ENCODE measurements at regions not wholly inside any gene's neighbourhood (a gene's known extent, or its start where the extent isn't known, plus 50 kb on each side); places are given as distances from the start of the nearest gene placed in this dataset.
"Not testable (repeated sequence)": the region's sequence is repeated elsewhere in the genome, so short reads cannot be mapped to it uniquely, and the experiment has no call there.

DNA sequence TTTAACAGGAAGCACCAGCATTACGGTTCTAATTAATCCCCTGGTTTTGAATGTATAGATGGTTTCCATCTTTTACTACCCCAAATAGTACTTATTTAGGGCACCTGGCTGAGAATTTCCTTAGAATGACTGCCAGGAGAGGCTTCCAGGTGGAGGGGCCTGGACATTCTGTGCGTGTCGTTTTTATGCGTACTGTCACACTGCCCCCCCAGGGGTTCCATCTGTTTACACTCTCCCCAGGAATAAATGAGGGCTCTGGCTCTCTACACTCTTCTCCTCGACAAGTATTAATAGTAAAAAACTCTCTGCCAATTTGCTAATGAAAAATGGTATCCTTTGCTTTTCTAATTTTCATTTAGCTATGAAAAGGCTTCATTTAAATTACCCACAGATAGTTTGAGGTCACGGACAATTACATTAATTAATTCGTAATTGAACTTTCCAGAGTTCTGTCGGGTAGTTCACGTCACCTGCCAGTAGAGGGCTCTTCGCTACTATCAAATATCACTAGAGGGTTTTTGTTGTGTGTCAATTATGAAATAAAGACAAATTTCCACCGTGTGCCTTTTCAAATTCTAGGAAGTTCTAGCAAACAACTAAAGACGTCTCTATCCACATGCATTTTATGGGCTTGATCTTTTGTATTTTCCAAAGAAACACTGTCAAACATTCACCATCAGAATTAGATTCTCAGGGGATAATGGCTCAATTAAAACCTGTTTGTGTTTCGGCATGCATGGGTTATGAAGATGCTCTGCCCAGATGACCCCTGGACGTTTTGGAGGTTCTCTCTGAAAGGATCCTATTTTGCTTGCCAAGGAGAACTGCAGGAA lies 88.8 kb upstream of the ASB18 start:
- TF ChIP-seq, protein P1, sequence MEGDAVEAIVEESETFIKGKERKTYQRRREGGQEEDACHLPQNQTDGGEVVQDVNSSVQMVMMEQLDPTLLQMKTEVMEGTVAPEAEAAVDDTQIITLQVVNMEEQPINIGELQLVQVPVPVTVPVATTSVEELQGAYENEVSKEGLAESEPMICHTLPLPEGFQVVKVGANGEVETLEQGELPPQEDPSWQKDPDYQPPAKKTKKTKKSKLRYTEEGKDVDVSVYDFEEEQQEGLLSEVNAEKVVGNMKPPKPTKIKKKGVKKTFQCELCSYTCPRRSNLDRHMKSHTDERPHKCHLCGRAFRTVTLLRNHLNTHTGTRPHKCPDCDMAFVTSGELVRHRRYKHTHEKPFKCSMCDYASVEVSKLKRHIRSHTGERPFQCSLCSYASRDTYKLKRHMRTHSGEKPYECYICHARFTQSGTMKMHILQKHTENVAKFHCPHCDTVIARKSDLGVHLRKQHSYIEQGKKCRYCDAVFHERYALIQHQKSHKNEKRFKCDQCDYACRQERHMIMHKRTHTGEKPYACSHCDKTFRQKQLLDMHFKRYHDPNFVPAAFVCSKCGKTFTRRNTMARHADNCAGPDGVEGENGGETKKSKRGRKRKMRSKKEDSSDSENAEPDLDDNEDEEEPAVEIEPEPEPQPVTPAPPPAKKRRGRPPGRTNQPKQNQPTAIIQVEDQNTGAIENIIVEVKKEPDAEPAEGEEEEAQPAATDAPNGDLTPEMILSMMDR (IDR thresholded peaks at IDR 0.05; ENCODE audit: control insufficient read depth, insufficient read depth, low read depth, low read length, missing control alignments), result peak; percentile 69
- peak; percentile 5 for DNase-seq (ENCODE audit: low read depth)
- no peak overlapping the region for H3K4me3 ChIP-seq (ENCODE audit: control insufficient read depth, low read depth, low read length)

DNA sequence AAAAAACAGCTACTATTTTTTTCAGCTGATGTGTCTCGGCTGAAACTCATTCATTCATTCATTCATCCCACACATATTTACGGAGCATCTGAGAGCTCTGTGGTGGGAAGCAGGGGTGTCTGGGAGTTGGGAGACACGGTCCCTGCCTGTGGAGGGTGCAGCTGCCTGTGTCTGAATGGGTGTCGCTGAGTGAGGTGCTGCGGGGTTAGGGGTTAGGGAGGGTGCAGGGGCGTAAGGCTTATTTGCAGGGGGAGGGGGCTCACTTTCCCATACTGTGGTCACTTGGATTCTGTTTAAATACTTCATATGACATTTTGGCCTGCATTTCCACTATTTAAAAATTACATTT lies 89.4 kb upstream of the ASB18 start:
- TF ChIP-seq, protein P1 (IDR thresholded peaks at IDR 0.05; ENCODE audit: control insufficient read depth, insufficient read depth, low read depth, low read length, missing control alignments), result no peak
- no peak overlapping the region for H3K4me3 ChIP-seq (ENCODE audit: control insufficient read depth, low read depth, low read length)
- no peak for DNase-seq (ENCODE audit: low read depth)

DNA sequence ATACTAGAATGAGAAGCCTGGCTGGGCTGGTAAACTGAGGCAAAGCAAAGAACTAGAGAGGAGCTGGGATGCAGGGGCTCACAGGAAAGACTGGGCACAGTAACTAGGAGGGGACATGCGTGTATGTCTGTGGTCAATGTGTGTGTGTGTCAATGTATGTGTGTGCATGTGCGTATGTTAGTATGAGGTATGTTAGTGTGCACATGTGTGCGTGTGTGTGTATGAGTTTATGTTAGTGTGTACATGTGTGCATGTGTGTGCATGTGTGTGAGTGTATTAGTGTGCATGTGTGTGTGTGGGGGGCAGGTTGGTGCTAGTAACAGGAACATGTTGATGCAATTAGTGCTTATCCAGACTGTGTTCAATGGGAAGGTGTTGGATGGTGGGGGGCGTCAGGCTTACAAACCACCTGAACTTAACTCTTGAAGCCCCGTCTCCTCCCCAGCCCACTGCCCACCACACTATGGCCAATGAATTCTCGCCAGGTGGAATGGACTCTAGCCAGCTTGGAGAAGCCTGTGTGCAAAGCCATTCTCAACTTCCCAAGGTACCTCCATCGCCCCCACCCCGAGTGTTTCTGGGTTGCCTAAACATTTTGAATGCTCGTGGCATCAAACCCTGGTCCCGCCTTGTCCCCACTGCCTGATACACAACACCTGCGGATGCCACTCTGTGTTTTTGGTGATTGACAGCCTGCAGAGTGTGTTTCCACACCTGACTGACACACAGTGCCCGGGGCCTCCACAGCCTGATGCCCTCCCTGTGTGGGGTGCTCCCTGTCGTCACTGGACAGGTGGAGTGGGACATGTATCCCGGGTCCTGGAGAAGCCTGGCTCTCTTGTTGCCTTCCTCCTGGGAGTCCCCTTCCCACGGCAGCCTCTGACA lies 90.1 kb upstream of the ASB18 start:
- no peak for DNase-seq (ENCODE audit: low read depth)
- TF ChIP-seq, protein P1 (IDR thresholded peaks at IDR 0.05; ENCODE audit: control insufficient read depth, insufficient read depth, low read depth, low read length, missing control alignments), result no peak
- no peak overlapping the region for H3K4me3 ChIP-seq (ENCODE audit: control insufficient read depth, low read depth, low read length)

DNA sequence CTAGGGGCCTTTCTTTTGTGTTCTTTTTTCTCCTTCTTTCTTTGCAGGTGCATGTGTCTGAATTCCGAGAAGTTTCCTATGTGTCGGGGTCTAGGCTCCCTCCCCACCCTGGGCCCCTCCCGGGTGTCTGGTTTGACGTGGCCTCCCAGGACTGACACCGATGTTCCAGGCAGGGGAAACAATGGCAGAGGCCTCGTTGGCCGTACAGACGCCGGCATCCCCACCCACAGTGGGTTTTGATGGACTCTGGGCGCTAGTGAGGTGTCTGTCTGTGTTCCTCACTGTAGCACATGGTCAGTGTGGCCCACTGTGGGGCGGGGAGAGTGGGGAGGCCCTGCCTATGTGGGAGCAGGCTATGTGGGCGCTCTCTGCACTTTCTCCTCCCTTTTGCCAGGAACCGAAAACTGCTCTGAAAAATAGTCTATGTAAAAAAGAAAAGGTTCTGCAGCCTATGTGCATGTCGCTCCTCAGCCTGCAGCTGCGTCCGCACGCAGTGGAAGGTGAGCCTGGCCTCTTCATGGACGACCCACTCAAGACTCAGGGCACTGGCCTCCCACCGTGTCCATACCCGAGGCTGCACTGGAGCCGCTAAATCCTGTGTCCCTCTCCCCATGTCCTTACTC lies 90.9 kb upstream of the ASB18 start:
- H3K4me3 ChIP-seq (ENCODE audit: control insufficient read depth, low read depth, low read length), result no peak overlapping the region
- DNase-seq (ENCODE audit: low read depth), result no peak
- TF ChIP-seq, protein P1 (IDR thresholded peaks at IDR 0.05; ENCODE audit: control insufficient read depth, insufficient read depth, low read depth, low read length, missing control alignments), result no peak

DNA sequence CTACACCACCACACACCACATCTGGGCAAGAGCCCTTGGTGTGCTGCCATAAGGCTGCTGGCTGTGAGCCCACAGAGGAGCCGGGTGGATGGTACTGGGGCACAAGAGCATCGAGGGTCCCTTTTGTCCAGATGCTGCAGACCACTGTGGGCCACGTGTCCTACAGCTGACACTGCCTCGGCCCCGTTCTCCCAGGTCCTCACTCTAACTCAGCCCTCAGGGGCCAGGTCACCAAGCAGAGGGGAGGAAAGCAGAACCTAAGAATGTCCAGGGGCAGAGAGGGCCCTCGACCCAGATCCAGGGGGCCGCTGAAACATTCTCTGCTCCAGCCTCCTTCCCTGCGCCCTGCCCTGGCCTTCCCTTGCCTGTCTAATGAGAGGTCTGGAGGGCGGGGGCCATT lies 91.7 kb upstream of the ASB18 start:
- no peak overlapping the region for H3K4me3 ChIP-seq (ENCODE audit: control insufficient read depth, low read depth, low read length)
- DNase-seq (ENCODE audit: low read depth), result no peak
- TF ChIP-seq, protein P1 (IDR thresholded peaks at IDR 0.05; ENCODE audit: control insufficient read depth, insufficient read depth, low read depth, low read length, missing control alignments), result no peak

- not testable (repeated sequence) for DNase-seq (ENCODE audit: low read depth); H3K4me3 ChIP-seq (ENCODE audit: control insufficient read depth, low read depth, low read length)
Observed at GRCh38 chr2:236356321-236356720, 92.1 kb upstream of the ASB18 start.

- H3K4me3 ChIP-seq (ENCODE audit: control insufficient read depth, low read depth, low read length); DNase-seq (ENCODE audit: low read depth): not testable (repeated sequence)
Observed at GRCh38 chr2:236358482-236358881, 94.3 kb upstream of the ASB18 start.

All from AG09309 (cell line).